H1 (cell line): ENCODE measurements at regions not wholly inside any gene's neighbourhood (a gene's known extent, or its start where the extent isn't known, plus 50 kb on each side); places are given as distances from the start of the nearest gene placed in this dataset.

Experiments
- CTCF ChIA-PET: fragments of 300-600 bp; sonication (Branson Sonifier 250); formaldehyde crosslinking; loops from one replicate; lab custom pipeline; 2021; ENCODE audit not compliant: partially characterized antibody; lab: Charles Lee
- POLR2A ChIA-PET: fragments of 300-600 bp; sonication (Branson Sonifier 250); formaldehyde crosslinking; loops from one replicate; lab custom pipeline; 2021; ENCODE audit warnings: inconsistent platforms; ENCODE audit not compliant: partially characterized antibody; lab: Charles Lee
- DNase-seq, 2 experiments: peaks; one replicate each; pipeline versions ENCODE4 v3.0.0 to v3.0.0-alpha.2; 2010 to 2022; ENCODE audit warnings: low spot score in 2 of 2, low read depth in 1 of 2, mixed read lengths in 1 of 2
- FAIRE-seq: peaks from 2 replicates; lab custom pipeline; 2011; peaks lifted over from hg19 to GRCh38; lab: Jason Lieb, UNC
- H2AFZ ChIP-seq: 2 replicates; pipeline ENCODE4 v1.8.1; 2012; ENCODE audit warnings: low read length, inconsistent platforms
- H2AK5ac ChIP-seq: 2 replicates; pipeline ENCODE4 v1.6.1; 2013; ENCODE audit warnings: low read depth, low read length
- H2BK120ac ChIP-seq: replicated peaks from 2 replicates; pipeline ENCODE3; 2013; ENCODE audit warnings: low read depth, low read length, inconsistent platforms
- H2BK12ac ChIP-seq: 2 replicates; pipeline ENCODE4 v1.6.1; 2013; ENCODE audit warnings: low read depth, low read length
- H2BK15ac ChIP-seq: 2 replicates; pipeline ENCODE4 v1.6.1; 2013; ENCODE audit warnings: low read length
- H2BK20ac ChIP-seq: 2 replicates; pipeline ENCODE4 v1.6.1; 2013; ENCODE audit warnings: low read length
- H2BK5ac ChIP-seq: 2 replicates; pipeline ENCODE4 v1.6.1; 2013; ENCODE audit warnings: low read depth, low read length
- H3K14ac ChIP-seq: 2 replicates; pipeline ENCODE4 v1.6.1; 2013; ENCODE audit warnings: inconsistent platforms; ENCODE audit not compliant: insufficient read length
- H3K18ac ChIP-seq: 2 replicates; pipeline ENCODE4 v1.6.1; 2013; ENCODE audit warnings: low read length; ENCODE audit errors: extremely low read depth
- H3K23ac ChIP-seq: 2 replicates; pipeline ENCODE4 v1.6.1; 2013; ENCODE audit warnings: inconsistent platforms; ENCODE audit not compliant: insufficient read length
- H3K23me2 ChIP-seq: 2 replicates; pipeline ENCODE4 v1.6.1; 2013; ENCODE audit warnings: low read depth, low read length
- H3K27ac ChIP-seq: 2 replicates; pipeline ENCODE4 v1.6.1; 2011; ENCODE audit warnings: low read depth, low read length, inconsistent platforms
- H3K27me3 ChIP-seq, 4 experiments: replicated peaks in 1 of 4; 1 replicate in 1 of 4; 2 replicates in 3 of 4; pipeline versions ENCODE4 v1.6.1 to v1.8.1; 2011 to 2013; ENCODE audit warnings: low read length in 3 of 4, mild to moderate bottlenecking in 3 of 4, inconsistent platforms in 2 of 4, mixed read lengths in 2 of 4, moderate library complexity in 1 of 4; ENCODE audit not compliant: control insufficient read depth in 3 of 4, insufficient read depth in 3 of 4; ENCODE audit errors: extremely low read depth in 1 of 4
- H3K36me3 ChIP-seq, 4 experiments: 2 replicates each; pipeline versions ENCODE4 v1.6.1 to v1.8.1; 2011 to 2013; ENCODE audit warnings: mild to moderate bottlenecking in 4 of 4, low read length in 3 of 4, moderate library complexity in 2 of 4, control low read depth in 1 of 4, inconsistent platforms in 1 of 4; ENCODE audit not compliant: insufficient read depth in 4 of 4, control insufficient read depth in 2 of 4
- H3K4ac ChIP-seq: replicated peaks from 2 replicates; pipeline ENCODE3; 2013; ENCODE audit warnings: low read length, low read depth, mixed read lengths, inconsistent platforms; ENCODE audit not compliant: insufficient read length
- H3K4me1 ChIP-seq, 4 experiments: replicated peaks in 1 of 4; 1 replicate in 1 of 4; 2 replicates in 3 of 4; pipeline versions ENCODE4 v1.6.1 to v1.8.1; 2011 to 2013; ENCODE audit warnings: low read length in 3 of 4, inconsistent platforms in 2 of 4, mixed read lengths in 1 of 4; ENCODE audit not compliant: insufficient read depth in 4 of 4, control insufficient read depth in 3 of 4
- H3K4me2 ChIP-seq, 2 experiments: 2 replicates each; pipeline versions ENCODE4 v1.6.1 to v1.8.1; 2011 to 2013; ENCODE audit warnings: low read depth in 2 of 2, low read length in 2 of 2, control low read depth in 1 of 2, inconsistent platforms in 1 of 2, mild to moderate bottlenecking in 1 of 2; ENCODE audit not compliant: insufficient read depth in 1 of 2
- H3K4me3 ChIP-seq, 4 experiments: fragments of 200-600, 300-600 bp in 1 of 4; sonication (generic), shearing (Covaris generic), sonication (Bioruptor Twin) in 1 of 4; 2 replicates each; pipeline versions ENCODE4 v1.5.1 to v1.8.1; 2011 to 2016; ENCODE audit warnings: low read length in 4 of 4, low read depth in 3 of 4, control low read depth in 2 of 4, inconsistent platforms in 2 of 4, mild to moderate bottlenecking in 2 of 4, mixed read lengths in 1 of 4, moderate library complexity in 1 of 4; ENCODE audit not compliant: insufficient read depth in 2 of 4; ENCODE audit errors: extremely low read depth in 1 of 4
- H3K56ac ChIP-seq: replicated peaks from 2 replicates; pipeline ENCODE3; 2013; ENCODE audit warnings: low read depth, mild to moderate bottlenecking, mixed read lengths, low read length, inconsistent platforms; ENCODE audit not compliant: insufficient read length
- H3K79me1 ChIP-seq: 2 replicates; pipeline ENCODE4 v1.6.1; 2013; ENCODE audit warnings: low read depth, low read length, control low read depth
- H3K79me2 ChIP-seq, 2 experiments: 2 replicates each; pipeline versions ENCODE4 v1.6.1 to v1.8.1; 2012 to 2013; ENCODE audit warnings: low read length in 2 of 2, mild to moderate bottlenecking in 2 of 2, inconsistent platforms in 1 of 2; ENCODE audit not compliant: insufficient read depth in 2 of 2, control insufficient read depth in 1 of 2
- H3K9ac ChIP-seq, 4 experiments: replicated peaks in 1 of 4; 1 replicate in 1 of 4; 2 replicates in 3 of 4; pipeline versions ENCODE4 v1.6.1 to v1.8.1; 2011 to 2013; ENCODE audit warnings: low read depth in 3 of 4, low read length in 3 of 4, control low read depth in 2 of 4, mild to moderate bottlenecking in 2 of 4, moderate library complexity in 2 of 4, inconsistent platforms in 1 of 4; ENCODE audit errors: extremely low read depth in 1 of 4
- H3K9me3 ChIP-seq, 2 experiments: 2 replicates each; pipeline versions ENCODE4 v1.6.1 to v1.8.1; 2012 to 2013; ENCODE audit warnings: mild to moderate bottlenecking in 2 of 2, moderate library complexity in 2 of 2, control low read depth in 1 of 2, inconsistent platforms in 1 of 2, low read depth in 1 of 2, low read length in 1 of 2, mixed read lengths in 1 of 2; ENCODE audit not compliant: insufficient read depth in 2 of 2
- H4K20me1 ChIP-seq, 2 experiments: replicated peaks in 1 of 2; 2 replicates each; pipeline versions ENCODE3 to v1.8.1; 2011 to 2013; ENCODE audit warnings: inconsistent platforms in 2 of 2, low read length in 2 of 2, mild to moderate bottlenecking in 1 of 2; ENCODE audit not compliant: insufficient read depth in 2 of 2, control insufficient read depth in 1 of 2
- H4K5ac ChIP-seq: 2 replicates; pipeline ENCODE4 v1.6.1; 2013; ENCODE audit warnings: low read length, low read depth, mixed read lengths, inconsistent platforms; ENCODE audit not compliant: insufficient read length
- H4K8ac ChIP-seq: 2 replicates; pipeline ENCODE4 v1.8.0; 2013; ENCODE audit warnings: mild to moderate bottlenecking, moderate library complexity, low read length, inconsistent platforms; ENCODE audit not compliant: insufficient read depth; ENCODE audit errors: extremely low read depth
- H4K91ac ChIP-seq: replicated peaks from 2 replicates; pipeline ENCODE3; 2013; ENCODE audit warnings: low read length, mixed read lengths, inconsistent platforms; ENCODE audit not compliant: insufficient read length
- CREB1 ChIP-seq: IDR thresholded peaks from 2 replicates; pipeline ENCODE4 v1.6.1; 2012; ENCODE audit warnings: inconsistent platforms
- EGR1 ChIP-seq: IDR thresholded peaks from 2 replicates; pipeline ENCODE4 v1.6.1; 2011; ENCODE audit warnings: low read depth, low read length, borderline replicate concordance
- EZH2 ChIP-seq: fragments of 200-600 bp; sonication (generic); IDR thresholded peaks from 2 replicates; pipeline ENCODE4 v1.7.1; 2012; ENCODE audit warnings: low read depth, mild to moderate bottlenecking, moderate library complexity, low read length, inconsistent platforms; ENCODE audit not compliant: severe bottlenecking
- HDAC2 ChIP-seq, 2 experiments: fragments of 300-600 bp in 1 of 2; sonication (generic) in 1 of 2; IDR thresholded peaks; 2 replicates each; pipeline ENCODE4 v1.6.1; 2011 to 2012; ENCODE audit warnings: low read depth in 2 of 2, low read length in 2 of 2, mild to moderate bottlenecking in 2 of 2, moderate library complexity in 2 of 2, borderline replicate concordance in 1 of 2, inconsistent platforms in 1 of 2
- KDM1A ChIP-seq: fragments of 200-600, 300-600 bp; sonication (generic); IDR thresholded peaks from 2 replicates; pipeline ENCODE4 v1.7.1; 2016; ENCODE audit warnings: mild to moderate bottlenecking, low read length, borderline replicate concordance
- WGBS, 2 experiments: shearing (Covaris generic) in 1 of 2; methylation state at CpG; one replicate each; pipeline versions ENCODE4 v1.1.6 to v1.1.7; 2013 to 2015; ENCODE audit warnings: low lambda C conversion rate in 2 of 2, mixed read lengths in 2 of 2, inconsistent platforms in 1 of 2, low coverage in 1 of 2, missing lambda C conversion rate in 1 of 2; ENCODE audit not compliant: insufficient replicate concordance in 2 of 2, insufficient coverage in 1 of 2, insufficient read length in 1 of 2; ENCODE audit errors: extremely low coverage in 1 of 2, missing lambda C conversion rate in 1 of 2; 5-methylcytosine and 5-hydroxymethylcytosine counted together

DNA sequence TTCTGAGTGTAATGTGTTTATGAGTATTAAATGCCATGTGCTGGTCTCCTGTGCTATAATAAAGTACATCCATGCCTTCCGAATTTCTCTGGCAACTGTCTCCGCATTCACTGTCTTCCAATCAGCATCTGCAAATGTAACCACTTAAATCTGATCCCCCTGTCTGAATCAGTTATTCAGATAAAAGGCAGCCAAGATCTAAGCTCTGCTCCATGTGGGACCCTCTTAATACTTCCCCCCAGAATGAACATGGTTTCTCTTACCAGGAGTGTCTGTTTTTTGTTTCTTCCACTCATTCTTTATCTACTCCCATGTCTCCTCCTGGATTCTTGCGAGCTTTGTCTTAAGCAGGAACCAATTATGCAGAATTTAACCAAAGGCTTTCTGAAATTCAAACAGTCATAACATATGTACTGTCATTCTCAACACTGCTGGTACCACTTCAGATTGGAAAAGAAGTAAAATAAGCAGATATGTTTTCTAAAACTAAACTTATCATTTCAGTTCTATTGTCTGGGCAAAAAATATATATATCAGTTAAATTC lies 996.7 kb upstream of the FLRT2 start:
- no peak overlapping the region for H3K56ac ChIP-seq
- no peak overlapping the region for H2BK12ac ChIP-seq
- ChIA-PET CTCF (interaction anchor here (1.0 kb wide), 1 partner anchor 22 kb away, joined by 3 read pairs; no protein-coding TSS in a partner anchor), POLR2A (no interaction called here)
- no peak for TF ChIP-seq CREB1
- no peak for TF ChIP-seq HDAC2 (IDR thresholded peaks at IDR 0.05; ENCODE audit: borderline replicate concordance in 1 of 2, low read depth in 2 of 2, low read length in 2 of 2)
- no peak for TF ChIP-seq EGR1
- TF ChIP-seq EZH2: no peak
- no peak for TF ChIP-seq KDM1A
- no peak overlapping the region for H4K91ac ChIP-seq
- no peak overlapping the region for H3K14ac ChIP-seq
- no peak for DNase-seq
- no peak overlapping the region for H3K9ac ChIP-seq
- no peaks in the 10 kb centered on the region for H4K20me1 ChIP-seq
- H3K4me3 ChIP-seq: no peak overlapping the region
- no peak overlapping the region for H4K8ac ChIP-seq
- H3K4me2 ChIP-seq: no peak overlapping the region
- H3K9me3 ChIP-seq: no peaks in the 10 kb centered on the region
- H3K36me3 ChIP-seq: no peaks in the 10 kb centered on the region
- H2BK120ac ChIP-seq: no peak overlapping the region
- H3K79me2 ChIP-seq: no peaks in the 10 kb centered on the region
- no peak for FAIRE-seq
- no peak overlapping the region for H2AK5ac ChIP-seq
- no peaks in the 10 kb centered on the region; the same call in 1 of the 2 replicates for H3K23me2 ChIP-seq
- H2BK20ac ChIP-seq: no peak overlapping the region
- H3K4ac ChIP-seq: no peak overlapping the region
- no peak overlapping the region for H4K5ac ChIP-seq
- 90% methylated on average over 3 of the region's 3 CpGs; no CpG with 5 or more reads in 1 of the 2 experiments for WGBS, 2 experiments
- H2AFZ ChIP-seq: no peak overlapping the region
- no peaks in the 10 kb centered on the region; a peak in 1 of 7 replicates for H3K4me1 ChIP-seq
- H3K23ac ChIP-seq: no peak overlapping the region
- H2BK15ac ChIP-seq: no peak overlapping the region
- H2BK5ac ChIP-seq: no peak overlapping the region
- H3K18ac ChIP-seq: no peak overlapping the region
- H3K27me3 ChIP-seq: no peaks in the 10 kb centered on the region
- no peaks in the 10 kb centered on the region for H3K79me1 ChIP-seq
- H3K27ac ChIP-seq: no peak overlapping the region
